HG03108 (cell line): ENCODE measurements at regions not wholly inside any gene's neighbourhood (a gene's known extent, or its start where the extent isn't known, plus 50 kb on each side); places are given as distances from the start of the nearest gene placed in this dataset.

Experiments used
- ATAC-seq: cut with Tn5 transposase; IDR thresholded peaks from one replicate; pipeline ENCODE4 v1.9.1; 2021; ENCODE audit warnings: moderate library complexity; ENCODE audit not compliant: unreplicated experiment

- no peak for ATAC-seq
Observed at GRCh38 chr12:105740369-105740768, 398.4 kb downstream of the NUAK1 start.

- no peak for ATAC-seq
Observed at GRCh38 chr12:105740970-105741725, 397.6 kb downstream of the NUAK1 start.

GRCh38 chr12:105741786-105742566 is 396.8 kb downstream of the NUAK1 start:
- ATAC-seq, result no peak

- no peak for ATAC-seq
Observed at GRCh38 chr12:105742567-105742874, 396.2 kb downstream of the NUAK1 start.

GRCh38 chr12:105744371-105745058 is 394.2 kb downstream of the NUAK1 start:
- ATAC-seq, result no peak

- ATAC-seq, result no peak
Observed at GRCh38 chr12:105745811-105746210, 392.9 kb downstream of the NUAK1 start.

- ATAC-seq, result no peak
Observed at GRCh38 chr12:105748806-105749600, 389.8 kb downstream of the NUAK1 start.

GRCh38 chr12:105750096-105750495 is 388.7 kb downstream of the NUAK1 start:
- ATAC-seq, result no peak

- no peak for ATAC-seq
Observed at GRCh38 chr12:105754313-105754712, 384.4 kb downstream of the NUAK1 start.

GRCh38 chr12:105756961-105757360 is 381.8 kb downstream of the NUAK1 start:
- no peak for ATAC-seq

GRCh38 chr12:105759149-105759548 is 379.6 kb downstream of the NUAK1 start:
- no peak for ATAC-seq

- no peak for ATAC-seq
Observed at GRCh38 chr12:105761075-105761474, 377.7 kb downstream of the NUAK1 start.

GRCh38 chr12:105764216-105764835 is 374.4 kb downstream of the NUAK1 start:
- no peak for ATAC-seq

- no peak for ATAC-seq
Observed at GRCh38 chr12:105765053-105766014, 373.4 kb downstream of the NUAK1 start.

GRCh38 chr12:105766029-105766428 is 372.7 kb downstream of the NUAK1 start:
- no peak for ATAC-seq

- ATAC-seq, result no peak
Observed at GRCh38 chr12:105769486-105769885, 369.3 kb downstream of the NUAK1 start.

- ATAC-seq, result no peak
Observed at GRCh38 chr12:105773471-105773870, 365.3 kb downstream of the NUAK1 start.

- ATAC-seq, result no peak
Observed at GRCh38 chr12:105774037-105774436, 364.7 kb downstream of the NUAK1 start.

GRCh38 chr12:105775343-105775742 is 363.4 kb downstream of the NUAK1 start:
- ATAC-seq, result no peak
